Immature natural killer cell (primary cell): ENCODE measurements at regions not wholly inside any gene's neighbourhood (a gene's known extent, or its start where the extent isn't known, plus 50 kb on each side); places are given as distances from the start of the nearest gene placed in this dataset.

ENCODE experiments used
- DNase-seq, 3 donors: peaks; one replicate each; pipeline ENCODE4 v3.0.0; 2022; ENCODE audit warnings: mixed read lengths in 1 of 3
- H3K27ac Mint-ChIP-seq, 6 donors: one replicate each; pipeline ENCODE4 v1.8.0; 2020; ENCODE audit warnings: mixed read lengths in 6 of 6, mild to moderate bottlenecking in 5 of 6, inconsistent platforms in 4 of 6, moderate library complexity in 3 of 6
- H3K27me3 Mint-ChIP-seq, 3 donors: one replicate each; pipeline ENCODE4 v1.8.0; 2020 to 2021; ENCODE audit warnings: low read depth in 3 of 3, mild to moderate bottlenecking in 3 of 3, mixed read lengths in 3 of 3, moderate library complexity in 3 of 3, inconsistent platforms in 1 of 3
- H3K36me3 Mint-ChIP-seq, 3 donors: one replicate each; pipeline ENCODE4 v1.8.0; 2020; ENCODE audit warnings: mixed read lengths in 3 of 3, inconsistent platforms in 2 of 3, mild to moderate bottlenecking in 2 of 3
- H3K4me1 Mint-ChIP-seq, 2 donors: one replicate each; pipeline ENCODE4 v1.8.0; 2020; ENCODE audit warnings: inconsistent platforms in 2 of 2, mild to moderate bottlenecking in 2 of 2, mixed read lengths in 2 of 2, moderate library complexity in 1 of 2
- H3K4me3 Mint-ChIP-seq, 5 donors: one replicate each; pipeline ENCODE4 v1.8.0; 2020; ENCODE audit warnings: mild to moderate bottlenecking in 5 of 5, mixed read lengths in 5 of 5, inconsistent platforms in 3 of 5, moderate library complexity in 3 of 5
- H3K9me3 Mint-ChIP-seq, 6 donors: one replicate each; pipeline ENCODE4 v1.8.0; 2020; ENCODE audit warnings: mild to moderate bottlenecking in 6 of 6, mixed read lengths in 6 of 6, inconsistent platforms in 4 of 6, moderate library complexity in 3 of 6

- H3K4me1 Mint-ChIP-seq, result no peaks in the 10 kb centered on the region
- peaks cover 2 to 7% (median 7%) of the 10 kb centered on the region in 3 donors for H3K27me3 Mint-ChIP-seq
- no peak overlapping the region for H3K27ac Mint-ChIP-seq
- no peak overlapping the region for H3K4me3 Mint-ChIP-seq
- H3K36me3 Mint-ChIP-seq, result no peaks in the 10 kb centered on the region
- H3K9me3 Mint-ChIP-seq, result no peaks in the 10 kb centered on the region
- no peak for DNase-seq
Measured at GRCh38 chr21:35645991-35646390, 414.3 kb downstream of the SETD4 start.

- H3K4me3 Mint-ChIP-seq, result no peak overlapping the region
- H3K27ac Mint-ChIP-seq, result no peak overlapping the region
- no peak for DNase-seq
- no peaks in the 10 kb centered on the region for H3K9me3 Mint-ChIP-seq
- H3K36me3 Mint-ChIP-seq, result no peaks in the 10 kb centered on the region
- no peaks in the 10 kb centered on the region for H3K4me1 Mint-ChIP-seq
- peaks cover 0 to 9% (median 7%) of the 10 kb centered on the region in 3 donors for H3K27me3 Mint-ChIP-seq
Measured at GRCh38 chr21:35644523-35644922, 415.8 kb downstream of the SETD4 start.

- H3K9me3 Mint-ChIP-seq, result no peaks in the 10 kb centered on the region
- DNase-seq, result no peak
- no peak overlapping the region for H3K27ac Mint-ChIP-seq
- H3K4me3 Mint-ChIP-seq, result no peak overlapping the region
- peaks cover 0 to 11% (median 5%) of the 10 kb centered on the region in 3 donors for H3K27me3 Mint-ChIP-seq
- no peaks in the 10 kb centered on the region for H3K36me3 Mint-ChIP-seq
- no peaks in the 10 kb centered on the region for H3K4me1 Mint-ChIP-seq
Measured at GRCh38 chr21:35643176-35643575, 417.1 kb downstream of the SETD4 start.

- Mint-ChIP-seq H3K9me3 (no peaks in the 10 kb centered on the region), H3K4me3 (no peak overlapping the region), H3K27ac (no peak overlapping the region), H3K36me3 (no peaks in the 10 kb centered on the region), H3K4me1 (no peaks in the 10 kb centered on the region), H3K27me3 (peaks cover 0 to 11% (median 2%) of the 10 kb centered on the region in 3 donors)
- DNase-seq, result no peak
Measured at GRCh38 chr21:35641271-35642016, 418.9 kb downstream of the SETD4 start.

GRCh38 chr21:35637431-35637830 lies 422.9 kb downstream of the SETD4 start:
- Mint-ChIP-seq H3K4me3 (no peak overlapping the region), H3K36me3 (no peaks in the 10 kb centered on the region), H3K9me3 (no peaks in the 10 kb centered on the region), H3K27ac (no peak overlapping the region), H3K4me1 (no peaks in the 10 kb centered on the region), H3K27me3 (peaks cover 1 to 6% (median 4%) of the 10 kb centered on the region in 3 donors)
- no peak for DNase-seq

- Mint-ChIP-seq H3K27ac (no peak overlapping the region), H3K36me3 (no peaks in the 10 kb centered on the region), H3K27me3 (peaks cover 1 to 6% (median 1%) of the 10 kb centered on the region in 3 donors)
Measured at GRCh38 chr21:35635994-35636393, 424.3 kb downstream of the SETD4 start.

GRCh38 chr21:35635261-35635660 lies 425.1 kb downstream of the SETD4 start:
- no peak for DNase-seq
- Mint-ChIP-seq H3K27me3 (peaks cover 1 to 6% (median 1%) of the 10 kb centered on the region in 3 donors), H3K36me3 (no peaks in the 10 kb centered on the region), H3K4me1 (no peaks in the 10 kb centered on the region), H3K27ac (no peak overlapping the region), H3K9me3 (no peaks in the 10 kb centered on the region), H3K4me3 (no peak overlapping the region)

More at GRCh38 chr21:35635994-35636393, 424.3 kb downstream of the SETD4 start:
- no peak overlapping the region for H3K4me3 Mint-ChIP-seq
- DNase-seq, result no peak
- no peaks in the 10 kb centered on the region for H3K9me3 Mint-ChIP-seq
- no peaks in the 10 kb centered on the region for H3K4me1 Mint-ChIP-seq

- H3K9me3 Mint-ChIP-seq, result no peaks in the 10 kb centered on the region
- DNase-seq, result no peak
- H3K4me1 Mint-ChIP-seq, result no peaks in the 10 kb centered on the region
- H3K36me3 Mint-ChIP-seq, result no peaks in the 10 kb centered on the region
- peaks cover 1 to 2% (median 2%) of the 10 kb centered on the region in 3 donors for H3K27me3 Mint-ChIP-seq
- no peak overlapping the region for H3K4me3 Mint-ChIP-seq
- no peak overlapping the region for H3K27ac Mint-ChIP-seq
Measured at GRCh38 chr21:35633501-35633900, 426.8 kb downstream of the SETD4 start.

GRCh38 chr21:35632711-35633110 lies 427.6 kb downstream of the SETD4 start:
- peaks cover 1 to 2% (median 2%) of the 10 kb centered on the region in 3 donors for H3K27me3 Mint-ChIP-seq
- no peak for DNase-seq
- no peaks in the 10 kb centered on the region for H3K4me1 Mint-ChIP-seq
- no peak overlapping the region for H3K27ac Mint-ChIP-seq
- H3K9me3 Mint-ChIP-seq, result no peaks in the 10 kb centered on the region
- H3K36me3 Mint-ChIP-seq, result no peaks in the 10 kb centered on the region
- no peak overlapping the region for H3K4me3 Mint-ChIP-seq

GRCh38 chr21:35628316-35628715 lies 432.0 kb downstream of the SETD4 start:
- Mint-ChIP-seq H3K27ac (no peak overlapping the region), H3K4me1 (no peaks in the 10 kb centered on the region), H3K27me3 (peaks cover 1 to 18% (median 11%) of the 10 kb centered on the region in 3 donors), H3K4me3 (no peak overlapping the region), H3K9me3 (peaks cover 0 to 2% (median 0%) of the 10 kb centered on the region in 6 donors), H3K36me3 (no peaks in the 10 kb centered on the region)
- DNase-seq, result no peak

- Mint-ChIP-seq H3K4me3 (no peak overlapping the region), H3K36me3 (no peaks in the 10 kb centered on the region), H3K4me1 (no peaks in the 10 kb centered on the region), H3K27ac (no peak overlapping the region), H3K9me3 (peaks cover 0 to 2% (median 0%) of the 10 kb centered on the region in 6 donors), H3K27me3 (peaks cover 0 to 18% (median 15%) of the 10 kb centered on the region in 3 donors)
- no peak for DNase-seq
Measured at GRCh38 chr21:35627462-35627861, 432.9 kb downstream of the SETD4 start.

- Mint-ChIP-seq H3K27me3 (peaks cover 0 to 18% (median 18%) of the 10 kb centered on the region in 3 donors), H3K4me1 (no peaks in the 10 kb centered on the region), H3K9me3 (peaks cover 0 to 2% (median 0%) of the 10 kb centered on the region in 6 donors), H3K27ac (no peak overlapping the region), H3K36me3 (no peaks in the 10 kb centered on the region), H3K4me3 (no peak overlapping the region)
- no peak for DNase-seq
Measured at GRCh38 chr21:35625576-35625975, 434.8 kb downstream of the SETD4 start.

- DNase-seq, result no peak
- no peak overlapping the region for H3K4me3 Mint-ChIP-seq
- H3K9me3 Mint-ChIP-seq, result peaks cover 0 to 2% (median 0%) of the 10 kb centered on the region in 6 donors
- no peaks in the 10 kb centered on the region for H3K36me3 Mint-ChIP-seq
- no peaks in the 10 kb centered on the region for H3K4me1 Mint-ChIP-seq
- no peak overlapping the region for H3K27ac Mint-ChIP-seq
- H3K27me3 Mint-ChIP-seq, result peaks cover 0 to 18% (median 18%) of the 10 kb centered on the region in 3 donors
Measured at GRCh38 chr21:35624901-35625300, 435.4 kb downstream of the SETD4 start.

GRCh38 chr21:35622612-35623011 lies 437.7 kb downstream of the SETD4 start:
- Mint-ChIP-seq H3K27ac (no peak overlapping the region), H3K4me1 (no peaks in the 10 kb centered on the region), H3K27me3 (peaks cover 0 to 19% (median 17%) of the 10 kb centered on the region in 3 donors), H3K9me3 (peaks cover 0 to 2% (median 0%) of the 10 kb centered on the region in 6 donors), H3K4me3 (no peak overlapping the region), H3K36me3 (no peaks in the 10 kb centered on the region)
- DNase-seq, result no peak

- Mint-ChIP-seq H3K27me3 (peaks cover 3 to 13% (median 5%) of the 10 kb centered on the region in 3 donors), H3K27ac (no peak overlapping the region), H3K4me1 (peaks cover 3 to 4% of the 10 kb centered on the region in 2 donors), H3K9me3 (peaks cover 0 to 2% (median 0%) of the 10 kb centered on the region in 6 donors), H3K4me3 (no peak overlapping the region), H3K36me3 (no peaks in the 10 kb centered on the region)
- no peak for DNase-seq
Measured at GRCh38 chr21:35619184-35619583, 441.1 kb downstream of the SETD4 start.
